GM10248 (cell line): ENCODE measurements at regions not wholly inside any gene's neighbourhood (a gene's known extent, or its start where the extent isn't known, plus 50 kb on each side); places are given as distances from the start of the nearest gene placed in this dataset.

Experiments used
- CTCF ChIA-PET: fragments of 300-600 bp; sonication (Branson Sonifier 250); formaldehyde crosslinking; extraction: SDS; loops from one replicate; lab custom pipeline; 2021; ENCODE audit warnings: antibody characterized with exemption; lab: Yijun Ruan, JAX
- POLR2A ChIA-PET: fragments of 350-650 bp; sonication (Branson Sonifier 250); formaldehyde crosslinking; extraction: SDS; loops from one replicate; lab custom pipeline; 2020; ENCODE audit warnings: antibody characterized with exemption; lab: Yijun Ruan, JAX
- DNase-seq: peaks from one replicate; pipeline ENCODE4 v3.0.0; 2012; ENCODE audit errors: extremely low spot score
- TF ChIP-seq, protein P1 (sequence below): IDR thresholded peaks from 2 replicates; pipeline ENCODE4 v1.5.1; 2012; ENCODE audit warnings: mild to moderate bottlenecking, low read depth; ENCODE audit errors: extremely low read depth, missing control alignments, control extremely low read depth

DNA sequence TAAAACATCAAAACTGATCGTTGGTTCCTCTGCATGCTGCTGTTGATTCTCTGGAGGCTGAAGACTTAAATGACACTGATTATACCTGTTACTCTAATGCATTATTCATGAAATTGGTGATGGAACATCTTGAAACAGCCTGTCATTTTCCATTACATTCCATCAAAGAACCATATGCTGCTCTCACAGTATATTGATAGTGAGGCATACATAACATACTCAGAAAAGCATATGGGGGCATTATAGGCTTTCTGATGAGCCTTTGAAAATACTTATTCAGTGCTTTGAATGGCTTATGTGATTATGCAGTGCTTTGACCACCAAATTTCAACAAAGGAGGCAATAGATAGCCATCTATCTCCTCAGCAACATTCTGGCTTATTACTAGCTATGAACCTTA lies 392.1 kb downstream of the CDH19 start:
- TF ChIP-seq, protein P1, sequence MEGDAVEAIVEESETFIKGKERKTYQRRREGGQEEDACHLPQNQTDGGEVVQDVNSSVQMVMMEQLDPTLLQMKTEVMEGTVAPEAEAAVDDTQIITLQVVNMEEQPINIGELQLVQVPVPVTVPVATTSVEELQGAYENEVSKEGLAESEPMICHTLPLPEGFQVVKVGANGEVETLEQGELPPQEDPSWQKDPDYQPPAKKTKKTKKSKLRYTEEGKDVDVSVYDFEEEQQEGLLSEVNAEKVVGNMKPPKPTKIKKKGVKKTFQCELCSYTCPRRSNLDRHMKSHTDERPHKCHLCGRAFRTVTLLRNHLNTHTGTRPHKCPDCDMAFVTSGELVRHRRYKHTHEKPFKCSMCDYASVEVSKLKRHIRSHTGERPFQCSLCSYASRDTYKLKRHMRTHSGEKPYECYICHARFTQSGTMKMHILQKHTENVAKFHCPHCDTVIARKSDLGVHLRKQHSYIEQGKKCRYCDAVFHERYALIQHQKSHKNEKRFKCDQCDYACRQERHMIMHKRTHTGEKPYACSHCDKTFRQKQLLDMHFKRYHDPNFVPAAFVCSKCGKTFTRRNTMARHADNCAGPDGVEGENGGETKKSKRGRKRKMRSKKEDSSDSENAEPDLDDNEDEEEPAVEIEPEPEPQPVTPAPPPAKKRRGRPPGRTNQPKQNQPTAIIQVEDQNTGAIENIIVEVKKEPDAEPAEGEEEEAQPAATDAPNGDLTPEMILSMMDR: no peak
- POLR2A ChIA-PET: no interaction called here
- no peak for DNase-seq
- CTCF ChIA-PET: interaction anchor here (1.1 to 1.3 kb wide), 2 partner anchors 10 to 11 kb away, joined by 3 to 4 read pairs; no protein-coding TSS in a partner anchor

- TF ChIP-seq, protein P1: no peak
- ChIA-PET POLR2A (no interaction called here), CTCF (interaction anchor here (1.3 kb wide), 1 partner anchor 11 kb away, joined by 4 read pairs; no protein-coding TSS in a partner anchor)
- DNase-seq: no peak
Measured at GRCh38 chr18:66210875-66211274, 393.0 kb downstream of the CDH19 start.

DNA sequence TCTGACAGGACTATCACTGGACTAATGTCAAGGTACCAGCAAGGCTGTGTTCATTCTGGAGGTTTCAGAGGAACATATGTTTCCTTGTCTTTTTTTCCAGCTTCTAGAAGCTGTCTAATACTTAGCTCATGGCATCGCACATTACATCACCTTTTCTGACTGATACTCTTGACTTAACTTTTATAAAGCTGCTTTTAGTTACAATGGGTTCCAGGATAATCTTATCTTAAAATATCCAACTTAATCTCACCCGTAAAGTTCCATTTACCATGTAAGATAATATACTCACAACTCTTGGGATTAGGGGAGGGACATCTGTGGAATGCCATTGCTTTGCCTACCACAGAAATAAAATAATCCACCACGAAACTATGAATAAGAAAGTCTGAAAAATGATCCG lies 394.2 kb downstream of the CDH19 start:
- TF ChIP-seq, protein P1: no peak
- ChIA-PET POLR2A (no interaction called here), CTCF (interaction anchor here (0.9 to 1.0 kb wide), 2 partner anchors 9 to 14 kb away, joined by 3 read pairs; no protein-coding TSS in a partner anchor)
- DNase-seq: no peak

- TF ChIP-seq, protein P1: no peak
- no peak for DNase-seq
- CTCF ChIA-PET: no interaction called here
- POLR2A ChIA-PET: no interaction called here
Measured at GRCh38 chr18:66196805-66197204, 407.1 kb downstream of the CDH19 start.

DNA sequence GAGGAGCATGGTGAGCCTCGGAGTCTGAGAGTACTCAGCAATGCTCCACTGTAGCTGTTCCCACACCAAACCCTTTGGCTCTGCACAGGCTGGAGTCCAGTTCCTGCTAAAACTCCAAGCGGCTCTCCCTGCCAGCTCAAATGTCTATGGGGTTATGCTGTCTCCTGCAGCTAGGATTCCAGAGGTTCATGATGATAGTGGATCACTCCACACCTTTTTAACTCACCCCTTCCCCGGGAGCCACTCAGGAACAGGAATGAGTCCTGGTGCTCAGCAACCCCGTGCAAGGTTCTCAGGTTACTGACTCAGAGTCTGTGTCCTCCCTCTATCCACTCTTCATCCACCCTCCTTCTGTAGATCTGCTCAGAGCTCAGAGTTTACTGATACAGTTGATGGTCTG lies 410.0 kb downstream of the CDH19 start:
- no peak for DNase-seq
- POLR2A ChIA-PET: no interaction called here
- CTCF ChIA-PET: no interaction called here
- TF ChIP-seq, protein P1: no peak

DNA sequence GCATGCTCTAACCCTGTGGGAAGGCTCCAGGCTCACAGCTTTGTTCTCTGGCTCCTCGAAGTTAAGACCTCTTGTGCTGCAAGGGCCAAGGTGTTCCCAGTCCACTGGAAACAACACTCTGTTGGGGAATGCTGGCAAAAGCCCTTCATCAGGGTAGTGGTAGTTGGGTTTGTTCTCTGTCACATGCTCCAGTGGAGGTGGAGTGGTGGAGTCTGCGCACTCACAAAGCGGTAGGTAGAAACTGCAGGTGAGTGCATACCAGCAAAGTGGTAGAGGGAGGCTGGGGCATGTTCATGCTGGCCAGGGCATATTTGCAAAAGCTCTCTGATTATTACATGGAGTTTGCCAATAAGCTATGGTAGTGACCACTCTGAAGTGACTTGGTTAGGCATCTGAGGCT lies 410.5 kb downstream of the CDH19 start:
- ChIA-PET POLR2A (no interaction called here), CTCF (no interaction called here)
- no peak for DNase-seq
- TF ChIP-seq, protein P1: no peak
